K562 (cell line): ENCODE measurements at regions not wholly inside any gene's neighbourhood (a gene's known extent, or its start where the extent isn't known, plus 50 kb on each side); places are given as distances from the start of the nearest gene placed in this dataset.

Experiments
- HBP1 ChIP-seq: fragments of 450-650 bp; formaldehyde crosslinking; IDR thresholded peaks from 2 replicates; pipeline ENCODE4 v1.4.0; 2022; ENCODE audit warnings: missing genetic modification characterization
- MAZ ChIP-seq, 2 experiments: fragments of 450-650 bp in 1 of 2; sonication (generic) in 1 of 2; formaldehyde crosslinking; IDR thresholded peaks in 1 of 2; conservative IDR thresholded peaks in 1 of 2; 2 replicates each; pipeline versions ENCODE4 v1.4.0 to v1.5.0; 2020; ENCODE audit warnings: mild to moderate bottlenecking in 1 of 2, missing genetic modification reagents in 1 of 2
- POLR2A ChIP-seq: fragments of 450-650 bp; conservative IDR thresholded peaks from 2 replicates; pipeline ENCODE4 v1.6.1; 2016
- ZBTB8A ChIP-seq: fragments of 450-650 bp; IDR thresholded peaks from 2 replicates; pipeline ENCODE4 v1.6.1; 2018; ENCODE audit warnings: mild to moderate bottlenecking, moderate library complexity; ENCODE audit not compliant: partially characterized antibody

DNA sequence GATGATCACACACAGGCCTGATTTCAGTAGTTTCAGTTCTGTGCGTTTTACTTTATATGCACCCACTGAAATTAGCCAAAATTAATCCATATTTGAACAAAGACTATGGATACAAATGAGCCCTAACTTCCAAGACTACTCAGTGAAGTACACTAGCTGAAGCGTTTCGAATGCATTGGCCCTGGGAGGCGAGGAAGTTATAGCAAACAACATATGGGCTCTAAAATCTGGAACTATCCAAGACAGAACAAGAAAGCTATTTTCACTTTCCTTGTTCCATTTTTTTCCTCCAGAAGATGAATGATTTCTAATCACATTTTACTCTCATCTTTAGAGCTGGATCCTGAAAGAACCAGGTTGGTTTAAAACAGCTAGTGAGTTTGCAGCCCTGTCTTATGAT lies 399.4 kb upstream of the HNRNPA3 start:
- TF ChIP-seq MAZ (CRISPR knock-in tag; conservative IDR thresholded peaks at IDR 0.05 in 1 of 2, IDR thresholded peaks at IDR 0.05 in 1 of 2) (no peak), HBP1 (CRISPR knock-in tag) (no peak), POLR2A (no peak), ZBTB8A (no peak)
